ENCODE measurements at regions not wholly inside any gene's neighbourhood (a gene's known extent, or its start where the extent isn't known, plus 50 kb on each side); places are given as distances from the start of the nearest gene placed in this dataset.

GRCh38 chr3:64390893-64391292, 165.6 kb upstream of the PRICKLE2 start:
- FAIRE-seq (no peak), DNase-seq (ENCODE audit: extremely low read depth in 1 of 4, low spot score in 3 of 4) (no peak), ATAC-seq (no peak)
- Histone ChIP-seq H3K9ac (ENCODE audit: insufficient read depth in 1 of 2, low read depth in 2 of 2, low read length in 2 of 2) (no peak overlapping the region), H4K20me1 (replicated peaks; ENCODE audit: control insufficient read depth, insufficient read depth, low read length) (no peaks in the 10 kb centered on the region), H3K79me2 (ENCODE audit: control insufficient read depth, insufficient read depth, low read length) (no peaks in the 10 kb centered on the region), H3K9me3 (replicated peaks; ENCODE audit: control insufficient read depth, insufficient read depth, low read depth, low read length) (no peaks in the 10 kb centered on the region), H3K4me1 (replicated peaks in 1 of 2; ENCODE audit: control insufficient read depth in 2 of 2, insufficient read depth in 2 of 2, low read length in 2 of 2) (no peaks in the 10 kb centered on the region), H3K27ac (ENCODE audit: extremely low read depth, low read depth, low read length) (no peak overlapping the region), H3K4me3 (no peak overlapping the region), H3K27me3 (ENCODE audit: control insufficient read depth in 2 of 2, insufficient read depth in 2 of 2, low read length in 2 of 2) (no peaks in the 10 kb centered on the region; a peak in 1 of 5 replicates), H2AFZ (ENCODE audit: low read depth, low read length) (no peak overlapping the region), H3K9me1 (ENCODE audit: control insufficient read depth, insufficient read depth, low read length) (no peaks in the 10 kb centered on the region), H3K36me3 (ENCODE audit: control insufficient read depth, insufficient read depth, low read length) (no peaks in the 10 kb centered on the region), H3K4me2 (ENCODE audit: insufficient read depth, low read length) (no peak overlapping the region)
- intact Hi-C loops (cut with micrococcal nuclease) (no loop called here), in situ Hi-C loops (cut with MboI) (no loop called here)
- POLR2A ChIA-PET, result no interaction called here
- no peak for TF ChIP-seq L3MBTL2 (IDR thresholded peaks at IDR 0.05)
- TF ChIP-seq ZNF77 (CRISPR knock-in tag; IDR thresholded peaks at IDR 0.05), result no peak
- TF ChIP-seq BRF1 (IDR thresholded peaks at IDR 0.05; ENCODE audit: borderline replicate concordance, extremely low read depth, insufficient read length), result no peak
- no peak for TF ChIP-seq CUX1 (CRISPR knock-in tag; IDR thresholded peaks at IDR 0.05)
- TF ChIP-seq ATF1 (CRISPR knock-in tag; IDR thresholded peaks at IDR 0.05), result no peak
- TF ChIP-seq ATF1 (tag; IDR thresholded peaks at IDR 0.05), result no peak
- CTCF ChIA-PET (ENCODE audit: low intra/inter-chr PET ratio), result no interaction called here
- no TSS peak for BruUV-seq (replicated peaks)
